AG08396 (cell line): ENCODE measurements at regions not wholly inside any gene's neighbourhood (a gene's known extent, or its start where the extent isn't known, plus 50 kb on each side); places are given as distances from the start of the nearest gene placed in this dataset.
"Not testable (repeated sequence)": the region's sequence is repeated elsewhere in the genome, so short reads cannot be mapped to it uniquely, and the experiment has no call there.

Source experiments
- DNase-seq: peaks from one replicate; pipeline ENCODE4 v3.0.0; 2012; ENCODE audit warnings: low spot score, mixed read lengths

- no peak for DNase-seq
Measured at GRCh38 chr5:125416055-125416454, 669.6 kb upstream of the ZNF608 start.

GRCh38 chr5:125421006-125421405 is 674.6 kb upstream of the ZNF608 start:
- DNase-seq: no peak

GRCh38 chr5:125422342-125422741 is 675.9 kb upstream of the ZNF608 start:
- DNase-seq: no peak

GRCh38 chr5:125424402-125425141 is 678.1 kb upstream of the ZNF608 start:
- no peak for DNase-seq

- DNase-seq: no peak
Measured at GRCh38 chr5:125429498-125429897, 683.1 kb upstream of the ZNF608 start.

GRCh38 chr5:125433457-125433856 is 687.0 kb upstream of the ZNF608 start:
- no peak for DNase-seq

GRCh38 chr5:125439243-125439642 is 692.8 kb upstream of the ZNF608 start:
- no peak for DNase-seq

- no peak for DNase-seq
Measured at GRCh38 chr5:125440905-125441304, 694.5 kb upstream of the ZNF608 start.

GRCh38 chr5:125446986-125447385 is 700.5 kb upstream of the ZNF608 start:
- DNase-seq: peak; percentile 8

- DNase-seq: peak; percentile 4
Measured at GRCh38 chr5:125450771-125451170, 704.3 kb upstream of the ZNF608 start.

GRCh38 chr5:125451622-125452021 is 705.2 kb upstream of the ZNF608 start:
- DNase-seq: no peak

GRCh38 chr5:125452991-125453390 is 706.6 kb upstream of the ZNF608 start:
- no peak for DNase-seq

- peak; percentile 5 for DNase-seq
Measured at GRCh38 chr5:125455041-125455440, 708.6 kb upstream of the ZNF608 start.

GRCh38 chr5:125456005-125456404 is 709.6 kb upstream of the ZNF608 start:
- DNase-seq: not testable (repeated sequence)

GRCh38 chr5:125457617-125458016 is 711.2 kb upstream of the ZNF608 start:
- no peak for DNase-seq

GRCh38 chr5:125458949-125459348 is 712.5 kb upstream of the ZNF608 start:
- not testable (repeated sequence) for DNase-seq

- DNase-seq: no peak
Measured at GRCh38 chr5:125461641-125462072, 715.2 kb upstream of the ZNF608 start.

- no peak for DNase-seq
Measured at GRCh38 chr5:125463466-125464092, 717.1 kb upstream of the ZNF608 start.

- no peak for DNase-seq
Measured at GRCh38 chr5:125464847-125465432, 718.5 kb upstream of the ZNF608 start.

- no peak for DNase-seq
Measured at GRCh38 chr5:125465703-125466102, 719.3 kb upstream of the ZNF608 start.

- no peak for DNase-seq
Measured at GRCh38 chr5:125467222-125467621, 720.8 kb upstream of the ZNF608 start.

GRCh38 chr5:125470280-125470902 is 724.0 kb upstream of the ZNF608 start:
- DNase-seq: no peak
